Peyer's patch (tissue), 4 donors: ENCODE measurements at regions not wholly inside any gene's neighbourhood (a gene's known extent, or its start where the extent isn't known, plus 50 kb on each side); places are given as distances from the start of the nearest gene placed in this dataset.

Experiments
- POLR2A ChIP-seq, 2 donors: fragments of 450-650 bp; IDR thresholded peaks; one replicate each; pipeline ENCODE4 v1.5.1; 2017; ENCODE audit warnings: antibody characterized with exemption in 2 of 2, mild to moderate bottlenecking in 2 of 2, moderate library complexity in 2 of 2
- TF ChIP-seq, protein P1 (sequence below), 6 experiments: fragments of 450-650 bp in 4 of 6; fragments of 200-600 bp in 2 of 6; sonication (generic) in 1 of 6; IDR thresholded peaks; one replicate each; pipeline ENCODE4 v1.5.1; 2017 to 2019; ENCODE audit warnings: antibody characterized with exemption in 6 of 6, mild to moderate bottlenecking in 3 of 6, moderate library complexity in 1 of 6

DNA sequence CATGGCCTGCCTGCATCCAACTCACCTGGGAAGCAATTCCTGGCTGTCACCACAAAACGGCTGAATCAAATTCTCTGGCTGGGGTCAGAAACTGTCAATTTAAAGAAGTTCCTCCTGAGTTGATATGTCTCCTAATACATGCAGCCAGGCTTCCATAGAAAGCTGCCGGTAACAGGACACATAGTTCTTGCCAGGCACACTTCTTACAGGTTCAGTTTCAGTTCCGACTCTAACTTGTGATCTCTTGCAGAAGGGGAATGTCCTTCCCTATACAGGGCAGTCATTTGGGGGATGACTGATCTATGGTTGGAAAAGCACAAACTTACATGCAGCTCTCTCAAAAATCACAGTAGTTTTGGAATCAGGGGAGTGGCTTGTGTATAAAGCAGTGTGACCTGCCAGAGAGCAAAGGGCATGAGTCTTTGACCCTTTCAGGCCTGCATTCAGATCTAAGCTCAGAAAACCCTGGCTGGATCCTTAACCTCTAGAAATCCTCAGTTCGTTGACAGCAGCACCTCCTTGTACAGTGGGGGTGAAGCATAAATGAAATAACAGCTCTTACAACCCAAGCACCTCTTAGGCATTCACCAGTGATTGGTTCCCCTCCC, 195.6 kb downstream of the SCP2D1 start:
- TF ChIP-seq, protein P1, sequence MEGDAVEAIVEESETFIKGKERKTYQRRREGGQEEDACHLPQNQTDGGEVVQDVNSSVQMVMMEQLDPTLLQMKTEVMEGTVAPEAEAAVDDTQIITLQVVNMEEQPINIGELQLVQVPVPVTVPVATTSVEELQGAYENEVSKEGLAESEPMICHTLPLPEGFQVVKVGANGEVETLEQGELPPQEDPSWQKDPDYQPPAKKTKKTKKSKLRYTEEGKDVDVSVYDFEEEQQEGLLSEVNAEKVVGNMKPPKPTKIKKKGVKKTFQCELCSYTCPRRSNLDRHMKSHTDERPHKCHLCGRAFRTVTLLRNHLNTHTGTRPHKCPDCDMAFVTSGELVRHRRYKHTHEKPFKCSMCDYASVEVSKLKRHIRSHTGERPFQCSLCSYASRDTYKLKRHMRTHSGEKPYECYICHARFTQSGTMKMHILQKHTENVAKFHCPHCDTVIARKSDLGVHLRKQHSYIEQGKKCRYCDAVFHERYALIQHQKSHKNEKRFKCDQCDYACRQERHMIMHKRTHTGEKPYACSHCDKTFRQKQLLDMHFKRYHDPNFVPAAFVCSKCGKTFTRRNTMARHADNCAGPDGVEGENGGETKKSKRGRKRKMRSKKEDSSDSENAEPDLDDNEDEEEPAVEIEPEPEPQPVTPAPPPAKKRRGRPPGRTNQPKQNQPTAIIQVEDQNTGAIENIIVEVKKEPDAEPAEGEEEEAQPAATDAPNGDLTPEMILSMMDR (IDR thresholded peaks at IDR 0.05), result no peak
- TF ChIP-seq POLR2A (IDR thresholded peaks at IDR 0.05), result no peak
